WERI-Rb-1 (cell line): ENCODE measurements at regions not wholly inside any gene's neighbourhood (a gene's known extent, or its start where the extent isn't known, plus 50 kb on each side); places are given as distances from the start of the nearest gene placed in this dataset.

Source experiments
- DNase-seq: peaks from one replicate; pipeline ENCODE4 v3.0.0-alpha.2; 2020
- H3K27ac ChIP-seq: fragments of 250-450 bp; sonication (Bioruptor Pico); 2 replicates; pipeline ENCODE4 v1.5.1; 2020; ENCODE audit warnings: mild to moderate bottlenecking, moderate library complexity
- H3K27me3 ChIP-seq: fragments of 250-450 bp; sonication (Bioruptor Pico); 2 replicates; pipeline ENCODE4 v1.5.1; 2021; ENCODE audit warnings: mild to moderate bottlenecking, low read depth, moderate library complexity; ENCODE audit not compliant: insufficient read depth, severe bottlenecking
- H3K36me3 ChIP-seq: fragments of 250-450 bp; sonication (Bioruptor Pico); 2 replicates; pipeline ENCODE4 v1.5.1; 2020; ENCODE audit warnings: mild to moderate bottlenecking, moderate library complexity
- H3K4me3 ChIP-seq: 2 replicates; pipeline ENCODE4 v1.5.1; 2011; ENCODE audit warnings: low read depth, mild to moderate bottlenecking, control low read depth, low read length
- H3K9me3 ChIP-seq: fragments of 250-450 bp; sonication (Bioruptor Pico); 2 replicates; pipeline ENCODE4 v1.5.1; 2021; ENCODE audit warnings: mild to moderate bottlenecking, moderate library complexity; ENCODE audit not compliant: severe bottlenecking
- TF ChIP-seq, protein P1 (sequence below): IDR thresholded peaks from 2 replicates; pipeline ENCODE4 v1.5.1; 2011; ENCODE audit warnings: low read depth, mild to moderate bottlenecking, control low read depth, inconsistent platforms, low read length

GRCh38 chr4:136342666-136343065 lies 1189.6 kb downstream of the PCDH18 start:
- no peaks in the 10 kb centered on the region for H3K27me3 ChIP-seq
- TF ChIP-seq, protein P1, sequence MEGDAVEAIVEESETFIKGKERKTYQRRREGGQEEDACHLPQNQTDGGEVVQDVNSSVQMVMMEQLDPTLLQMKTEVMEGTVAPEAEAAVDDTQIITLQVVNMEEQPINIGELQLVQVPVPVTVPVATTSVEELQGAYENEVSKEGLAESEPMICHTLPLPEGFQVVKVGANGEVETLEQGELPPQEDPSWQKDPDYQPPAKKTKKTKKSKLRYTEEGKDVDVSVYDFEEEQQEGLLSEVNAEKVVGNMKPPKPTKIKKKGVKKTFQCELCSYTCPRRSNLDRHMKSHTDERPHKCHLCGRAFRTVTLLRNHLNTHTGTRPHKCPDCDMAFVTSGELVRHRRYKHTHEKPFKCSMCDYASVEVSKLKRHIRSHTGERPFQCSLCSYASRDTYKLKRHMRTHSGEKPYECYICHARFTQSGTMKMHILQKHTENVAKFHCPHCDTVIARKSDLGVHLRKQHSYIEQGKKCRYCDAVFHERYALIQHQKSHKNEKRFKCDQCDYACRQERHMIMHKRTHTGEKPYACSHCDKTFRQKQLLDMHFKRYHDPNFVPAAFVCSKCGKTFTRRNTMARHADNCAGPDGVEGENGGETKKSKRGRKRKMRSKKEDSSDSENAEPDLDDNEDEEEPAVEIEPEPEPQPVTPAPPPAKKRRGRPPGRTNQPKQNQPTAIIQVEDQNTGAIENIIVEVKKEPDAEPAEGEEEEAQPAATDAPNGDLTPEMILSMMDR = no peak
- H3K27ac ChIP-seq = no peak overlapping the region
- no peaks in the 10 kb centered on the region for H3K36me3 ChIP-seq
- no peaks in the 10 kb centered on the region for H3K9me3 ChIP-seq
- no peak overlapping the region for H3K4me3 ChIP-seq
- no peak for DNase-seq

GRCh38 chr4:136337216-136337615 lies 1195.1 kb downstream of the PCDH18 start:
- H3K4me3 ChIP-seq = no peak overlapping the region
- no peak overlapping the region for H3K27ac ChIP-seq
- DNase-seq = no peak
- TF ChIP-seq, protein P1 = no peak
- H3K27me3 ChIP-seq = no peaks in the 10 kb centered on the region
- H3K36me3 ChIP-seq = no peaks in the 10 kb centered on the region
- no peaks in the 10 kb centered on the region for H3K9me3 ChIP-seq

DNA sequence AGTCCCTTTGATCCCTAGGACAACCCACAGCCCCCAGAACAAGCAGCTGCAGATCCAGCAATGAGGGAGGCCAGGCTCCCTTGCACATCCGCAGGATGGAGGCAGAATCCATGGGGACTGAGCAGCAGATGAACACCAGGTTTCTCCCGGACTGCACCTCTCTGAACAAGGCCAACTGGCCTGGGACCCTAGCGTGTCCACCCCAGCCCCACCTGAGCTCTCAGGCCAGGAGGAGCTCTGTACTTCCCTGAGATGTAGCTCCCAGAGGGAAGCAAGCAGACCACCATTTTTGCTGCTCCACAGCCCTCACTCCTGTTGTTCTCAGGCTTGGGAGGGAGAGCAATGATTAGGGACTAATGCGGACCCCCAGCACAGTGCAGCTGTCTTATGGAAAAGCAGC lies 1195.8 kb downstream of the PCDH18 start:
- Histone ChIP-seq H3K27ac (no peak overlapping the region), H3K27me3 (no peaks in the 10 kb centered on the region), H3K36me3 (no peaks in the 10 kb centered on the region), H3K9me3 (no peaks in the 10 kb centered on the region), H3K4me3 (no peak overlapping the region)
- TF ChIP-seq, protein P1 = no peak
- DNase-seq = no peak

GRCh38 chr4:136329042-136329662 lies 1203.1 kb downstream of the PCDH18 start:
- Histone ChIP-seq H3K9me3 (no peaks in the 10 kb centered on the region), H3K4me3 (no peak overlapping the region), H3K27me3 (no peaks in the 10 kb centered on the region), H3K36me3 (no peaks in the 10 kb centered on the region), H3K27ac (no peak overlapping the region)
- TF ChIP-seq, protein P1 = peak; percentile 34; the same call in 1 of the 2 replicates
- no peak for DNase-seq

DNA sequence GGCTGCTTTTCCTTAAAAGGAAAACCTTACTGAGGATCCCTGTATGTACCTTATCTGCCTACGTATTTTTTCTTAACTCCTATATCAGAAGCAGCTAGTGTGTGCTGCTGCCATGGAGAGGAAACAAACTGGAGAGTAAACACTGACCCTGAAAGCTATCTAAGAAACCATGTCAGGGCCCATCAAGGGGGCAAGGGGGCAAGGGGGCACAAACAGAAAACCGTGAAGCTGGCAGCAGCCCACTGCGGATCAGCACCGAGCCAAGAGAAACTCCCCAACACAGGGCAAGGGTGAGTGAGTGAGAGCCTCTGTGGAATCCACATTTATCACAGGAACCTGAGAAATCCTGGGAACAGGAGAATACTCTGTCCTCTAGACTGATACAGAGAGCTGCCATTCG lies 1204.2 kb downstream of the PCDH18 start:
- H3K36me3 ChIP-seq = no peaks in the 10 kb centered on the region
- H3K4me3 ChIP-seq = no peak overlapping the region
- no peak overlapping the region for H3K27ac ChIP-seq
- no peak for DNase-seq
- TF ChIP-seq, protein P1 = no peak
- no peaks in the 10 kb centered on the region for H3K9me3 ChIP-seq
- no peaks in the 10 kb centered on the region for H3K27me3 ChIP-seq

DNA sequence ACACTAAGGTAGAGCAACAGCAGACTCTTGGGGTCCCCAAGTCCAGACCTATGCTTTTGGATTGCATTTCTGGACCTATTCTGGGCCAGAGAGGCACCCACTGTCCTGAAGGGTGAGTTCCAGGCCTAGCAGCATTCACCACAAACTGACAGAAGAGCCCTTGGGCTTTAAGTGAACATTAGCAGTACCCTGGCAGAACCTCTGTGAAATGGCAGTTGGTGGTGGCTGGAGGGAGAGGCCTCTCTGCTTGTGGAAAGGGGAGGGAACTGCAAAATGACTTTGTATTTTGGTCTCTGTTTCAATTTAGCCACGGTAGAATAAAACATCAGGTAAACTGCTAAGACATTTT lies 1211.9 kb downstream of the PCDH18 start:
- H3K4me3 ChIP-seq = no peak overlapping the region
- no peaks in the 10 kb centered on the region for H3K9me3 ChIP-seq
- TF ChIP-seq, protein P1 = no peak
- H3K36me3 ChIP-seq = no peaks in the 10 kb centered on the region
- no peaks in the 10 kb centered on the region for H3K27me3 ChIP-seq
- DNase-seq = no peak
- H3K27ac ChIP-seq = no peak overlapping the region
